Ishikawa (cell line): ENCODE measurements at regions not wholly inside any gene's neighbourhood (a gene's known extent, or its start where the extent isn't known, plus 50 kb on each side); places are given as distances from the start of the nearest gene placed in this dataset.

ENCODE experiments used
- CEBPB ChIP-seq: IDR thresholded peaks from 2 replicates; pipeline ENCODE4 v1.6.1; 2012
- CREB1 ChIP-seq: IDR thresholded peaks from 2 replicates; pipeline ENCODE4 v1.6.1; 2012; ENCODE audit warnings: low read depth
- EGR1 ChIP-seq: IDR thresholded peaks from 2 replicates; pipeline ENCODE4 v1.6.1; 2012
- EP300 ChIP-seq: IDR thresholded peaks from 2 replicates; pipeline ENCODE4 v1.6.1; 2012; ENCODE audit warnings: borderline replicate concordance
- FOXM1 ChIP-seq: IDR thresholded peaks from 2 replicates; pipeline ENCODE4 v1.6.1; 2012; ENCODE audit warnings: low read depth, borderline replicate concordance
- NFIC ChIP-seq: IDR thresholded peaks from 2 replicates; pipeline ENCODE4 v1.6.1; 2012
- RAD21 ChIP-seq: IDR thresholded peaks from 2 replicates; pipeline ENCODE4 v1.6.1; 2012; ENCODE audit warnings: low read depth
- TAF1 ChIP-seq: IDR thresholded peaks from 2 replicates; pipeline ENCODE4 v1.6.1; 2012; ENCODE audit warnings: low read depth, mild to moderate bottlenecking
- TCF12 ChIP-seq: IDR thresholded peaks from 2 replicates; pipeline ENCODE4 v1.6.1; 2012; ENCODE audit warnings: low read depth
- TEAD4 ChIP-seq: IDR thresholded peaks from 2 replicates; pipeline ENCODE4 v1.6.1; 2012
- YY1 ChIP-seq: IDR thresholded peaks from 2 replicates; pipeline ENCODE4 v1.6.1; 2012; ENCODE audit warnings: low read depth
- ZBTB7A ChIP-seq: IDR thresholded peaks from 2 replicates; pipeline ENCODE4 v1.6.1; 2012; ENCODE audit warnings: low read depth
- TF ChIP-seq, protein P1 (sequence below): IDR thresholded peaks from 2 replicates; pipeline ENCODE4 v1.6.1; 2012; ENCODE audit warnings: low read depth, mild to moderate bottlenecking
- TF ChIP-seq, protein P2 (sequence below): IDR thresholded peaks from 2 replicates; pipeline ENCODE4 v1.6.1; 2012
- TF ChIP-seq, protein P3 (sequence below): IDR thresholded peaks from 2 replicates; pipeline ENCODE4 v1.6.1; 2012

DNA sequence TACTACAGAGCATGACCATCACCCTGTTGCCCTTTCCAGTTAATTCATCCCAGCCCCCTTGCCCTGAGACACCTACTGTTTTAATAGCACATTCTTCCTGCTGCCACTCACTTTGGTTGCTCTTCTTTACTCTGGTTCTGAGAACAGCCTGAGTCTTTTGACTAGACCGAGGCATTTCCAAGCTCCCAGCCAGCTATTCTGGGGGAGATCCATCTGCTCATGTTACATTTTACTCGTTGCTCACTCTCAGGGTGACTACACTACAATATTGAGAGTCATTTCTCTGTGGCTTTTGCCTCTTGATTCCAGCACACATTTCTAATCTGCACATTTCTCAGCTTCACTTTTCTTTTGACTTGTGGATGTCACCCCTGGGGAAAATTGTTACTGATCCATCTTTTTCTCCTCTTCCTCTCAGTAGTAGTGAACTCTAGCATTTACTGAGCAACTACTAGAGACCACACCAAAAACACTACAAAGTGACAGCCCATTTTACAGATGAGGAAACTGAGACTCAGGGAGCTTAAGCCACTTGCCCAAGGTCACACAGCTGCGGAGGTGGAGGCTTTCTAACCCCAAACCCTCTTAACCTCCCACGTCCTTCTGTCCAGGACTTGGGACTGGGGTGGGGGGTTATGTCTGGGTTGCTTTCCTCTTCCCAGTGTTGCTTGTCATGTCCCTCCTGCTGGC is 117.8 kb downstream of the C11orf91 start:
- no peak for TF ChIP-seq TAF1
- no peak for TF ChIP-seq CEBPB
- TF ChIP-seq, protein P1, sequence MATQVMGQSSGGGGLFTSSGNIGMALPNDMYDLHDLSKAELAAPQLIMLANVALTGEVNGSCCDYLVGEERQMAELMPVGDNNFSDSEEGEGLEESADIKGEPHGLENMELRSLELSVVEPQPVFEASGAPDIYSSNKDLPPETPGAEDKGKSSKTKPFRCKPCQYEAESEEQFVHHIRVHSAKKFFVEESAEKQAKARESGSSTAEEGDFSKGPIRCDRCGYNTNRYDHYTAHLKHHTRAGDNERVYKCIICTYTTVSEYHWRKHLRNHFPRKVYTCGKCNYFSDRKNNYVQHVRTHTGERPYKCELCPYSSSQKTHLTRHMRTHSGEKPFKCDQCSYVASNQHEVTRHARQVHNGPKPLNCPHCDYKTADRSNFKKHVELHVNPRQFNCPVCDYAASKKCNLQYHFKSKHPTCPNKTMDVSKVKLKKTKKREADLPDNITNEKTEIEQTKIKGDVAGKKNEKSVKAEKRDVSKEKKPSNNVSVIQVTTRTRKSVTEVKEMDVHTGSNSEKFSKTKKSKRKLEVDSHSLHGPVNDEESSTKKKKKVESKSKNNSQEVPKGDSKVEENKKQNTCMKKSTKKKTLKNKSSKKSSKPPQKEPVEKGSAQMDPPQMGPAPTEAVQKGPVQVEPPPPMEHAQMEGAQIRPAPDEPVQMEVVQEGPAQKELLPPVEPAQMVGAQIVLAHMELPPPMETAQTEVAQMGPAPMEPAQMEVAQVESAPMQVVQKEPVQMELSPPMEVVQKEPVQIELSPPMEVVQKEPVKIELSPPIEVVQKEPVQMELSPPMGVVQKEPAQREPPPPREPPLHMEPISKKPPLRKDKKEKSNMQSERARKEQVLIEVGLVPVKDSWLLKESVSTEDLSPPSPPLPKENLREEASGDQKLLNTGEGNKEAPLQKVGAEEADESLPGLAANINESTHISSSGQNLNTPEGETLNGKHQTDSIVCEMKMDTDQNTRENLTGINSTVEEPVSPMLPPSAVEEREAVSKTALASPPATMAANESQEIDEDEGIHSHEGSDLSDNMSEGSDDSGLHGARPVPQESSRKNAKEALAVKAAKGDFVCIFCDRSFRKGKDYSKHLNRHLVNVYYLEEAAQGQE, result no peak
- no peak for TF ChIP-seq ZBTB7A
- no peak for TF ChIP-seq TCF12
- no peak for TF ChIP-seq NFIC
- no peak for TF ChIP-seq RAD21
- TF ChIP-seq EP300, result no peak
- no peak for TF ChIP-seq EGR1
- TF ChIP-seq, protein P2, sequence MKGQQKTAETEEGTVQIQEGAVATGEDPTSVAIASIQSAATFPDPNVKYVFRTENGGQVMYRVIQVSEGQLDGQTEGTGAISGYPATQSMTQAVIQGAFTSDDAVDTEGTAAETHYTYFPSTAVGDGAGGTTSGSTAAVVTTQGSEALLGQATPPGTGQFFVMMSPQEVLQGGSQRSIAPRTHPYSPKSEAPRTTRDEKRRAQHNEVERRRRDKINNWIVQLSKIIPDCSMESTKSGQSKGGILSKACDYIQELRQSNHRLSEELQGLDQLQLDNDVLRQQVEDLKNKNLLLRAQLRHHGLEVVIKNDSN, result no peak

DNA sequence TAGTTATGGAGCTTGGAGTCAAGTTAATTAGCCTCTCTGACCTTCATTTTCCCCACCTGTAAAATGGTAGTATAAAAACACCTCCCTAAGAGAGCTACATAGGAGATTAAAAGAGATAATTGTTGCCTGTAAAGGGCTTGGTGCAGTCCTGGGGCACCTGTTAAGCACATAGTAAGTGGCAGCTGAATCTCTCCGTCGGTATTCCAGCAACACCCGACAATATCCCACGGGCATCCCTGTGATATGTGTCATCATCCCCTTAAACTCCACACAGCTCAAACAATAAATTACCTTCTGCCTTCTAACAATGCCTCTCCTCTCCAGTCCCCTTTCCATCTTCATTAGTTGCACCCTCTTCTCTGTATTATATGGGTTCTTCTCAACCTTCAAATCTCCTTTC is 121.5 kb downstream of the C11orf91 start:
- TF ChIP-seq CEBPB (no peak), FOXM1 (no peak), TAF1 (no peak), RAD21 (no peak), EP300 (no peak), EGR1 (no peak), YY1 (no peak), NFIC (no peak), ZBTB7A (no peak), TEAD4 (no peak), TCF12 (no peak), CREB1 (no peak)
- TF ChIP-seq, protein P3, sequence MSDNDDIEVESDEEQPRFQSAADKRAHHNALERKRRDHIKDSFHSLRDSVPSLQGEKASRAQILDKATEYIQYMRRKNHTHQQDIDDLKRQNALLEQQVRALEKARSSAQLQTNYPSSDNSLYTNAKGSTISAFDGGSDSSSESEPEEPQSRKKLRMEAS, result no peak
- TF ChIP-seq, protein P2, result no peak
- TF ChIP-seq, protein P1, result no peak

DNA sequence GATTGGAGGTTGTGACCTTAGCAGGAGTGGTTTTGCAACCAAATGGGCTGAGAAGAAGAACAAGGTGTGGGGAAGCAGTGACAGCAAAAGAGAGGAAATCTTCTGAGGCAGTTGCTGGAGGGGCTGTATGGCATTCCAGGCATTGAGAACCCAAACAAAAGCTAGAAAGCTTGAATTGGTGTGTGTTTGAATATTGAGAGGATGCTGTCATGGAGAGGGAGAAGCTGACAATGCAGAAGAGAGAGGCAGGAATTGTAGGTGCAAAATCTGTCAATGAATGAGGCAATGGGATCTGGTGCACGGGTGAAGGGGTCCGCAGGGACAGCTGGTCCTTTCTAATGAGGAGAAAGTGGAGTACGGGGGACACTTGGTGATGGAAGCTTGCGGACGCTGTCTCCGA is 123.4 kb downstream of the C11orf91 start:
- TF ChIP-seq FOXM1 (no peak), CEBPB (no peak), TAF1 (no peak), RAD21 (no peak), EGR1 (no peak), CREB1 (no peak), NFIC (no peak), EP300 (no peak), YY1 (no peak), TEAD4 (no peak), TCF12 (no peak)
- TF ChIP-seq, protein P2, result no peak
- TF ChIP-seq, protein P3, result no peak

DNA sequence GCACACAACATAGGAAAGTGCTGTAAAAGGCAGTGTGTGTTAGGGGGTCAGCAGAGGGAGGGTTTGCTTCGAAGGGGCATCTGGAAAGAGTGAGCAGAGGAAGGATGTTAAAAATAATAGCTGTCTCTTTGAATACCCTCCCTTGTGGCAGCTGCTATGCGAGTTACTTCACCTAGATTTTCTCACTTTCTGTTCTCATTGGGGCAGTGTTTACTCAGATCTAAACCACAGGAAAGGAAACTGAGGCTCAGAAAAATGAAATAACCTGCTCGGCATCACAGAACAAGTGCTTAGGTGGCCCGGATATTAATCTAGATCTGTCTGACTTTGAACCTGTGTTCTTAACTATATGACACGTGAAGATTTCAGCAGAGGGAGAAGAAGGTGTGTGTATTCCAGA is 125.3 kb downstream of the C11orf91 start:
- TF ChIP-seq, protein P1, result no peak
- TF ChIP-seq TAF1, result no peak
- TF ChIP-seq, protein P2, result no peak
- no peak for TF ChIP-seq CEBPB
